HG03378 (cell line): ENCODE measurements at regions not wholly inside any gene's neighbourhood (a gene's known extent, or its start where the extent isn't known, plus 50 kb on each side); places are given as distances from the start of the nearest gene placed in this dataset.
"Not testable (repeated sequence)": the region's sequence is repeated elsewhere in the genome, so short reads cannot be mapped to it uniquely, and the experiment has no call there.

Source experiments
- ATAC-seq: cut with Tn5 transposase; IDR thresholded peaks from one replicate; pipeline ENCODE4 v1.9.1; 2021; ENCODE audit warnings: mild to moderate bottlenecking, moderate library complexity; ENCODE audit not compliant: unreplicated experiment

GRCh38 chr11:92045301-92045700, 179.3 kb upstream of the FAT3 start:
- ATAC-seq, result no peak

- ATAC-seq, result no peak
Measured at GRCh38 chr11:92035488-92035887, 189.1 kb upstream of the FAT3 start.

- ATAC-seq, result not testable (repeated sequence)
Measured at GRCh38 chr11:92027136-92027535, 197.5 kb upstream of the FAT3 start.

GRCh38 chr11:92026664-92027063, 198.0 kb upstream of the FAT3 start:
- no peak for ATAC-seq

GRCh38 chr11:92024788-92025187, 199.8 kb upstream of the FAT3 start:
- no peak for ATAC-seq

GRCh38 chr11:92022499-92022898, 202.1 kb upstream of the FAT3 start:
- no peak for ATAC-seq

- ATAC-seq, result no peak
Measured at GRCh38 chr11:92018332-92018731, 206.3 kb upstream of the FAT3 start.

GRCh38 chr11:92008249-92008648, 216.4 kb upstream of the FAT3 start:
- ATAC-seq, result no peak

- no peak for ATAC-seq
Measured at GRCh38 chr11:92002568-92002967, 222.1 kb upstream of the FAT3 start.

- ATAC-seq, result no peak
Measured at GRCh38 chr11:91998481-91998880, 226.1 kb upstream of the FAT3 start.

GRCh38 chr11:91997226-91997625, 227.4 kb upstream of the FAT3 start:
- no peak for ATAC-seq

GRCh38 chr11:91996526-91996925, 228.1 kb upstream of the FAT3 start:
- ATAC-seq, result no peak

GRCh38 chr11:91988443-91988842, 236.2 kb upstream of the FAT3 start:
- not testable (repeated sequence) for ATAC-seq

GRCh38 chr11:91986218-91986617, 238.4 kb upstream of the FAT3 start:
- no peak for ATAC-seq

- no peak for ATAC-seq
Measured at GRCh38 chr11:91984033-91984584, 240.5 kb upstream of the FAT3 start.

GRCh38 chr11:91981995-91982394, 242.6 kb upstream of the FAT3 start:
- no peak for ATAC-seq

- ATAC-seq, result no peak
Measured at GRCh38 chr11:91979775-91980174, 244.8 kb upstream of the FAT3 start.

GRCh38 chr11:91978747-91979146, 245.9 kb upstream of the FAT3 start:
- ATAC-seq, result no peak

GRCh38 chr11:91972665-91973266, 251.9 kb upstream of the FAT3 start:
- no peak for ATAC-seq

- ATAC-seq, result no peak
Measured at GRCh38 chr11:91970624-91971023, 254.0 kb upstream of the FAT3 start.

GRCh38 chr11:91969486-91969885, 255.1 kb upstream of the FAT3 start:
- ATAC-seq, result no peak

GRCh38 chr11:91967691-91968045, 256.9 kb upstream of the FAT3 start:
- no peak for ATAC-seq

GRCh38 chr11:91967026-91967690, 257.5 kb upstream of the FAT3 start:
- ATAC-seq, result no peak
